HG02884 (cell line): ENCODE measurements at regions not wholly inside any gene's neighbourhood (a gene's known extent, or its start where the extent isn't known, plus 50 kb on each side); places are given as distances from the start of the nearest gene placed in this dataset.

Experiments
- ATAC-seq: cut with Tn5 transposase; IDR thresholded peaks from one replicate; pipeline ENCODE4 v1.9.1; 2021; ENCODE audit warnings: mild to moderate bottlenecking, moderate library complexity; ENCODE audit not compliant: unreplicated experiment

GRCh38 chr1:56235909-56236510 is 343.4 kb downstream of the PLPP3 start:
- ATAC-seq, result no peak

- ATAC-seq, result no peak
These were observed 350.2 kb downstream of the PLPP3 start for GRCh38 chr1:56229186-56229585.

- ATAC-seq, result no peak
These were observed 351.5 kb downstream of the PLPP3 start for GRCh38 chr1:56227886-56228285.

- no peak for ATAC-seq
These were observed 352.0 kb downstream of the PLPP3 start for GRCh38 chr1:56227401-56227800.

GRCh38 chr1:56225964-56226815 is 353.2 kb downstream of the PLPP3 start:
- ATAC-seq, result no peak

- ATAC-seq, result no peak
These were observed 355.4 kb downstream of the PLPP3 start for GRCh38 chr1:56223968-56224367.

DNA sequence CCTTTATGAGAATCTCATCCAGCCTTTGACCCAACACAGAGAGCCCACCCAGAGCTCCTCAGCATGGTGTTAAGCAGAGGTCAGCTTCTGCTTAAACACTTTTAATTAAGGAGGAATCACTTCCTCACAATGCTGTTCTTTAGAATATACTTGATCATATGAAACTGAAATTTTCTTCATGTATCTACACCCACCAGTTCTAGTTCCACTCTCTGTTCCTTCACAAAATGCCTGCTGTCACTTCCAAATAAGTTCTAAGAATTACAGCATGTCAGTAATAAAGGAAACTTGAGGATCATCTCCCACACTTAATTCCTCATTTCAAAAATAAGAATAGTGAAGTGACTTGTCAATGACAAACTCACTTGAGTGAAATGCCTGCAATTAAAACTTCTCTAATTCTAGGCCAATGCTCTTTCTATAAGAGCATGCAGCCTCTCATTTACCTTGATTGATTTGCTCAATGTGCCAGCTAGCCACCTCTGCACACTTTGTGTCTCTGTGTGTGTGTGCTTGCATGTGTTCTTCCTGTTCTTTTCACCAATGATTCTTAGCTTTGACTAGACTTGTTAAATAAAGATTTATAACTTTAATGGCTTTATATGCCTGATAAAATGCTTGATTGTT is 356.3 kb downstream of the PLPP3 start:
- no peak for ATAC-seq

- ATAC-seq, result no peak
These were observed 359.3 kb downstream of the PLPP3 start for GRCh38 chr1:56220021-56220420.

DNA sequence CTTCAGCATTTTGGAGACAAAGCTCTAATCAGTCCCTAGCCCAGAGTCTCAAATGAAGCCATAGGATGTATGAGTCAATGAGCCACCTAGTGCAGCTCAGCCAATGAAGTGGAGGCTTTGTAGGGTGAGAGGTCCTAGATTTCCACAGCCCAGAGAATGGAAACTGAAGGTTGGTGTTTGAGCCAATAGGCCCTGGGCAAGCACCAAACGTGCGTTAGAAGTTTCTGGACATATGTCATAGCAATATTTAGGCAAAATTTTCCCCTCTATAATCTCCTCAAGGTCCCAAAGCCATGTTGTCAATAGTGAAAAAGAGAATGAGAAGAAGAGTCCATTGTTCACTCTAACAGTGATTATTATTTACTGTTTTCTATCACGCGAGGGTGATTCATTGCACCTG is 361.3 kb downstream of the PLPP3 start:
- no peak for ATAC-seq

- ATAC-seq, result no peak
These were observed 363.1 kb downstream of the PLPP3 start for GRCh38 chr1:56216218-56216617.

DNA sequence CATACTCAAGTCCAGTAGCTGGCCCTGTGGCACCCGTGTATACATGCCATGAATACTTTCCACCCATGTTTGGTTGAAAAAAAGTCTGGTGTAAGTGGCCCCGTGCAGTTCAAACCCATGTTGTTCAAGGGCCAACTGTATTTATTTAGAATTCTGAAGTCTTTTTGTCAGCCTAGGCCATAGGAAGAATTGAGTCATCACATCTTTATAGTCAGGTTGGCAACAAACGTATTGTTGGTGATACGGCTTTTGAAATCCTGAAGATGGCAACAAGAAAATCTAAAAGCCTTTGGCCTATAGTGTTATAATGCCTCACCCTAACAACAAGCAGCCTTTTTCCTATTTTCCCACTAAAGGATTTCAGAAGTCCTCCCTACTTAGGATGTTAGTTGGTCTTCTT is 363.6 kb downstream of the PLPP3 start:
- ATAC-seq, result no peak

- ATAC-seq, result no peak
These were observed 364.3 kb downstream of the PLPP3 start for GRCh38 chr1:56215086-56215485.

GRCh38 chr1:56213068-56213467 is 366.3 kb downstream of the PLPP3 start:
- ATAC-seq, result no peak

DNA sequence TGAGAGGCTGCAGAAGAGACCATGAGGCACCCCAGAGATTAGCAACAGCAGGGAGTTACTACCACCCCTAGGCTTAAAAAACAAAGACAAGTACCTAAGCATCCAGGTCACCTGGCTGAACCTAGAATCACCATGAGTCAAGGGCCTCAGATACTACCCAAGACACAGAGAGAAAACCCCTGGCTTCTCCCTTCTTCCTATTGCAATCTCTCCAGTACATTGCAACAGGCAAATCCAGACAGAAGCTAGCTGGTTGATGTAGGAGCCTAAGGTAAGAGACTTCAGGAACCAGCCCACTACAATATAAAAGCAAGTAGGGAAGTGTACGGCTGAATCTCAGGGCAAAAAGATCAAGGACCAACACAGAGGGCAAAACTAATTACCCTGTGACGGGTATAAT is 367.2 kb downstream of the PLPP3 start:
- ATAC-seq, result no peak

- ATAC-seq, result no peak
These were observed 373.0 kb downstream of the PLPP3 start for GRCh38 chr1:56206391-56206790.

DNA sequence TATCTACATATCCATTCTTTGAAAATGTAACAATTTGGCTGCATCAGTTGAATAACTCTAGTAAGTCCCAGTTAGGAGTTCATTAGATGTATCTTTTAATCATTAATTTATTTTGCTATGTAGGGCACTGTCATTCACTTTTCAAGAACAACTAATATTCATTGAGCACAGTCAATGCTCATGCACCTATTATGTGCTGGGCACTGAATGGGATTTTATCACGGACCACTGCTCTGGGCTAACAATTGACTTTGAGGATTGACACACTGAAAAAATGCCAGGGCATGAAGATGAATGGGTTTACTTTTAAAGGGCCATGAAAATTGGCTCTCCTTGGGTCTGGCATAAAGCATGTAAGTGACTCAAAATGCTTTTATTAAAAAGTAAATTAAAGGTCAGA is 375.2 kb downstream of the PLPP3 start:
- ATAC-seq, result no peak

DNA sequence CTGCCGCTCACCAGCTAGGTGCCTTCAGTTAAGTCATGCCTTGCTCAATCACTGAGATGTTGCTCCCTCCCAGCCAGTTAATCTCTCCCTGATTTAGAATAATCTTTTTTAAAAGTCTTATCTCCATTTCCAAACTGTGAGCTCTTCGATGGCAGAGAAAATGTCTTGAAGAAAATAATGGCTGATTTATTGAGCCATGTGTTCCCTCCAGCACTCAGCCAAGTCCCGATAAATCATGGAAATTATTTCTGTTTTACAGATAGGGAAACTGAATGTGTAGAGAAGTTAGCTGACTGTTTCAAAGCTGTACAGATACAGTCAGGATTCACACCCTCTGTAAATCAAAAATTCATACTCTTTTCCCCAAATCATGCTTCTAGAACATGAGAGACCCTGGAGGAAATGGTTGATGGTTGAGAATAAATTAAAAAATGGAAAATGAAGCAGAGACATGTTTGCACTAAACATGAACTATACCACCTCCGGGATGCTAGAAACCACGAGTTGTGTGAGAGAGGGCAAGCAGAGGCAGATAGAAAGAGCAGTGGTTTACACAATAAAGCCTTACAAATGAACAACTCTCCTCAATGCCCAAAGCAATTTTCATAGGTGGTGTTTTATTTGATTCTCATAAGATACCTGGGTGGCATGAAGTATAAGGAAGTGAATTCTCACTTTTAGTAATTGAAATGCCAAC is 376.4 kb downstream of the PLPP3 start:
- no peak for ATAC-seq

DNA sequence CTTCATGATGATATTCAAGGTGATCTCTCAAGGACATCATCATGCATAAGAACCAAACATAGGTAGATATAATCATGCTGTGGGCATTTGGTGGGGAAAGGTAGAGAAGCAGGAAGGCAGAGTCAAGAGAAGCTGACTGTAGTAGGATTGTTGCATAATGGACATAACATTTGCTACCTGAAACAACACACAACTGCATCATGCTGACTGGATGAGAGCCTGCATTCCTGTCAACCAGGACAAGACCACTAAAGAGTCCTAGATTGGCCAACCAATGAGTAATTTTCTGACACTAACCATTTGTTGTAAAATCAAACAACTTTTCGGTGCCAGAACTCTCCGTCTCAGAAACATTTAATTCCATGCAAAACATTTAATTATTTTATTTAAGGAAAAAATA is 377.2 kb downstream of the PLPP3 start:
- ATAC-seq, result no peak

GRCh38 chr1:56200896-56201295 is 378.5 kb downstream of the PLPP3 start:
- ATAC-seq, result no peak

GRCh38 chr1:56200442-56200841 is 378.9 kb downstream of the PLPP3 start:
- no peak for ATAC-seq

- ATAC-seq, result no peak
These were observed 379.4 kb downstream of the PLPP3 start for GRCh38 chr1:56199956-56200355.

DNA sequence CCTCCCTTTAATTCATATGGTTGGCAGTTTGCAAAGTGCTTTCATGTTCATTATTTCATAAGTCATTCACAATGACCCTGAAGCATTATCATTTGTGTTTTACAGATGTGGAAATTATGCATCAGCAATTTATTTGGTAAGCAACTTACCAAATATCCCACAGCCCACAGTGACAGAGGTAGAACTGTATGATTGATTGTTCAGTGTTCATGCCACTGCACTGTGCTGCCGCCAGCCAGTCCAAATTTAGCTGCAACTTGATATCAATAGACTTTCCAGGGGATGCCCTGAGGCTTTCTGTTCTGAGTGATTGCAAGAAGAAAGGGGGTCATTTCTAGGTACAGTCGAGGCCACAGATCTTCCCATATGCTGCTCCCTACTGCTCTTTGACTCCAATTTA is 380.3 kb downstream of the PLPP3 start:
- ATAC-seq, result no peak
